ENCODE measurements at regions not wholly inside any gene's neighbourhood (a gene's known extent, or its start where the extent isn't known, plus 50 kb on each side); places are given as distances from the start of the nearest gene placed in this dataset.

- Mint-ChIP-seq H3K27me3 (ENCODE audit: low read depth, unreplicated experiment) (no peaks in the 10 kb centered on the region), H3K36me3 (ENCODE audit: low read depth, unreplicated experiment) (no peaks in the 10 kb centered on the region), H3K9me3 (ENCODE audit: unreplicated experiment) (peaks cover 11% of the 10 kb centered on the region), H3K4me3 (ENCODE audit: unreplicated experiment) (no peak overlapping the region), H3K27ac (ENCODE audit: unreplicated experiment) (no peak overlapping the region), H3K4me1 (ENCODE audit: low read depth, unreplicated experiment) (no peaks in the 10 kb centered on the region)
- FAIRE-seq (no peak), DNase-seq (ENCODE audit: low read depth) (no peak)
- no peak overlapping the region for H3K4me2 ChIP-seq (ENCODE audit: low read length)
- H3K79me2 ChIP-seq (ENCODE audit: insufficient read depth, low read length), result no peaks in the 10 kb centered on the region
- no peaks in the 10 kb centered on the region for H4K20me1 ChIP-seq (ENCODE audit: insufficient read depth, low read length)
- no peaks in the 10 kb centered on the region for H3K27me3 ChIP-seq (ENCODE audit: insufficient read depth, low read length)
- H3K4me3 ChIP-seq (ENCODE audit: insufficient read depth, low read depth, low read length), result no peak overlapping the region
- TF ChIP-seq EZH2 (IDR thresholded peaks at IDR 0.05; ENCODE audit: insufficient read depth, low read length), result no peak
- TF ChIP-seq, protein P1, sequence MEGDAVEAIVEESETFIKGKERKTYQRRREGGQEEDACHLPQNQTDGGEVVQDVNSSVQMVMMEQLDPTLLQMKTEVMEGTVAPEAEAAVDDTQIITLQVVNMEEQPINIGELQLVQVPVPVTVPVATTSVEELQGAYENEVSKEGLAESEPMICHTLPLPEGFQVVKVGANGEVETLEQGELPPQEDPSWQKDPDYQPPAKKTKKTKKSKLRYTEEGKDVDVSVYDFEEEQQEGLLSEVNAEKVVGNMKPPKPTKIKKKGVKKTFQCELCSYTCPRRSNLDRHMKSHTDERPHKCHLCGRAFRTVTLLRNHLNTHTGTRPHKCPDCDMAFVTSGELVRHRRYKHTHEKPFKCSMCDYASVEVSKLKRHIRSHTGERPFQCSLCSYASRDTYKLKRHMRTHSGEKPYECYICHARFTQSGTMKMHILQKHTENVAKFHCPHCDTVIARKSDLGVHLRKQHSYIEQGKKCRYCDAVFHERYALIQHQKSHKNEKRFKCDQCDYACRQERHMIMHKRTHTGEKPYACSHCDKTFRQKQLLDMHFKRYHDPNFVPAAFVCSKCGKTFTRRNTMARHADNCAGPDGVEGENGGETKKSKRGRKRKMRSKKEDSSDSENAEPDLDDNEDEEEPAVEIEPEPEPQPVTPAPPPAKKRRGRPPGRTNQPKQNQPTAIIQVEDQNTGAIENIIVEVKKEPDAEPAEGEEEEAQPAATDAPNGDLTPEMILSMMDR (IDR thresholded peaks at IDR 0.05; ENCODE audit: insufficient read depth, low read depth, low read length), result no peak
- H3K4me1 ChIP-seq (ENCODE audit: insufficient read depth, low read length), result no peaks in the 10 kb centered on the region
- no peak overlapping the region for H2AFZ ChIP-seq (ENCODE audit: low read depth, low read length)
- H3K9me3 ChIP-seq (ENCODE audit: insufficient read depth, low read depth, low read length), result no peaks in the 10 kb centered on the region
- no peak overlapping the region for H3K9ac ChIP-seq (ENCODE audit: low read length)
- no peak overlapping the region for H3K27ac ChIP-seq (ENCODE audit: low read depth, low read length)
- H3K36me3 ChIP-seq (ENCODE audit: insufficient read depth, low read length), result no peaks in the 10 kb centered on the region
These were observed 811.9 kb upstream of the LRRC4C start for GRCh38 chr11:42271306-42271705.

DNA sequence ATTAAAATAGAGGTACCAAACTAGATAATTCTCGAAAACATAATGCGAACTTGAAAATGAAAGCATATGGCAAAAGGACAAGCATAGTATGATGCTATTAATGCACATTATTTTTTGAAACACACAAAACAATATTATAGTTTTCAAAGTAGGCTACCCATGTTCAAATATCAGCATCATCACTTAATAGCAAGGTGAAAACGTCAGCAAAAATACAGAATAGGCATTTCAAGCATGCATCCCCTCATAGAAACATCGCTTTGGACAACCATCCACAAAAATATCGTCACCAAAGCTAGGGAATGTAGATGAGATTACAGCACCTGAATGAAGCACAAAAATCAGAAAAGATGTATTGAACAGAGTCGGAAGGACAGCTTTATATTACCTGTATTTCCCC, 814.5 kb upstream of the LRRC4C start:
- H3K27ac Mint-ChIP-seq (ENCODE audit: unreplicated experiment), result no peak overlapping the region
- H3K4me1 ChIP-seq (ENCODE audit: insufficient read depth, low read length), result no peaks in the 10 kb centered on the region
- no peak overlapping the region for H3K4me3 Mint-ChIP-seq (ENCODE audit: unreplicated experiment)
- H3K9me3 Mint-ChIP-seq (ENCODE audit: unreplicated experiment), result peaks cover 13% of the 10 kb centered on the region
- H3K36me3 ChIP-seq (ENCODE audit: insufficient read depth, low read length), result no peaks in the 10 kb centered on the region
- H3K27me3 Mint-ChIP-seq (ENCODE audit: low read depth, unreplicated experiment), result no peaks in the 10 kb centered on the region
- no peaks in the 10 kb centered on the region for H3K79me2 ChIP-seq (ENCODE audit: insufficient read depth, low read length)
- H3K9ac ChIP-seq (ENCODE audit: low read length), result no peak overlapping the region
- H3K4me3 ChIP-seq (ENCODE audit: insufficient read depth, low read depth, low read length), result no peak overlapping the region
- DNase-seq (ENCODE audit: low read depth) (no peak), FAIRE-seq (no peak)
- H2AFZ ChIP-seq (ENCODE audit: low read depth, low read length), result no peak overlapping the region
- TF ChIP-seq, protein P1 (IDR thresholded peaks at IDR 0.05; ENCODE audit: insufficient read depth, low read depth, low read length), result no peak
- TF ChIP-seq EZH2 (IDR thresholded peaks at IDR 0.05; ENCODE audit: insufficient read depth, low read length), result no peak
- no peak overlapping the region for H3K27ac ChIP-seq (ENCODE audit: low read depth, low read length)
- H3K4me2 ChIP-seq (ENCODE audit: low read length), result no peak overlapping the region
- no peaks in the 10 kb centered on the region for H4K20me1 ChIP-seq (ENCODE audit: insufficient read depth, low read length)
- H3K4me1 Mint-ChIP-seq (ENCODE audit: low read depth, unreplicated experiment), result no peaks in the 10 kb centered on the region
- no peaks in the 10 kb centered on the region for H3K9me3 ChIP-seq (ENCODE audit: insufficient read depth, low read depth, low read length)
- H3K27me3 ChIP-seq (ENCODE audit: insufficient read depth, low read length), result no peaks in the 10 kb centered on the region
- no peaks in the 10 kb centered on the region for H3K36me3 Mint-ChIP-seq (ENCODE audit: low read depth, unreplicated experiment)

- Histone ChIP-seq H3K27me3 (ENCODE audit: insufficient read depth, low read length) (no peaks in the 10 kb centered on the region), H3K9me3 (ENCODE audit: insufficient read depth, low read depth, low read length) (no peaks in the 10 kb centered on the region), H3K4me1 (ENCODE audit: insufficient read depth, low read length) (no peaks in the 10 kb centered on the region), H3K9ac (ENCODE audit: low read length) (no peak overlapping the region), H4K20me1 (ENCODE audit: insufficient read depth, low read length) (no peaks in the 10 kb centered on the region), H3K27ac (ENCODE audit: low read depth, low read length) (no peak overlapping the region), H3K4me2 (ENCODE audit: low read length) (no peak overlapping the region), H3K36me3 (ENCODE audit: insufficient read depth, low read length) (no peaks in the 10 kb centered on the region), H2AFZ (ENCODE audit: low read depth, low read length) (no peak overlapping the region), H3K79me2 (ENCODE audit: insufficient read depth, low read length) (no peaks in the 10 kb centered on the region), H3K4me3 (ENCODE audit: insufficient read depth, low read depth, low read length) (no peak overlapping the region)
- Mint-ChIP-seq H3K27me3 (ENCODE audit: low read depth, unreplicated experiment) (no peaks in the 10 kb centered on the region), H3K9me3 (ENCODE audit: unreplicated experiment) (no peaks in the 10 kb centered on the region), H3K36me3 (ENCODE audit: low read depth, unreplicated experiment) (no peaks in the 10 kb centered on the region), H3K27ac (ENCODE audit: unreplicated experiment) (no peak overlapping the region), H3K4me3 (ENCODE audit: unreplicated experiment) (no peak overlapping the region), H3K4me1 (ENCODE audit: low read depth, unreplicated experiment) (no peaks in the 10 kb centered on the region)
- no peak for FAIRE-seq
- DNase-seq (ENCODE audit: low read depth), result no peak
- TF ChIP-seq, protein P1 (IDR thresholded peaks at IDR 0.05; ENCODE audit: insufficient read depth, low read depth, low read length), result no peak
- TF ChIP-seq EZH2 (IDR thresholded peaks at IDR 0.05; ENCODE audit: insufficient read depth, low read length), result no peak
These were observed 837.5 kb upstream of the LRRC4C start for GRCh38 chr11:42296910-42297309.
